Bone marrow (tissue), 2 donors: ENCODE measurements at regions not wholly inside any gene's neighbourhood (a gene's known extent, or its start where the extent isn't known, plus 50 kb on each side); places are given as distances from the start of the nearest gene placed in this dataset.
"Not testable (repeated sequence)": the region's sequence is repeated elsewhere in the genome, so short reads cannot be mapped to it uniquely, and the experiment has no call there.

Experiments used
- DNase-seq, 2 donors: peaks; one replicate each; lab custom pipeline; 2025; lab: John Stamatoyannopoulos, UW

DNA sequence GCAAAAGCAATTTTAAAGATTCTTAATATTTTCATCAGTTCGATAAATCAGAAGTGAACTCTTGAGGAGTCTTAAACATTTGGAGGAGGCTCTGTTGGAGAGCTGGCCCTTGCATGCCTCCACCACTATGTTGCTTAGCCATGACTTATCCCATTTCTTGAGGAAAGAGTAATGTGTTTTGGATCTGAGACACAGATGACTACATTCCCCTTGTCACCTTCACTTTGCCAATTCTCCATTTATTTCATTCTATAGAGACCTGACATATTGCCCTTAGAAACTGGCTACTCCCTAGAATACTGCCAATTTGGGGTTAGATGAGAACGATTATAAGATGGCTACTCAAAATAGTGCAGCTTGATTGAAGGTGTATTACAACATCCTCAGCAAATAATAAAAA lies 157.4 kb upstream of the TMEM260 start:
- DNase-seq = no peak

DNA sequence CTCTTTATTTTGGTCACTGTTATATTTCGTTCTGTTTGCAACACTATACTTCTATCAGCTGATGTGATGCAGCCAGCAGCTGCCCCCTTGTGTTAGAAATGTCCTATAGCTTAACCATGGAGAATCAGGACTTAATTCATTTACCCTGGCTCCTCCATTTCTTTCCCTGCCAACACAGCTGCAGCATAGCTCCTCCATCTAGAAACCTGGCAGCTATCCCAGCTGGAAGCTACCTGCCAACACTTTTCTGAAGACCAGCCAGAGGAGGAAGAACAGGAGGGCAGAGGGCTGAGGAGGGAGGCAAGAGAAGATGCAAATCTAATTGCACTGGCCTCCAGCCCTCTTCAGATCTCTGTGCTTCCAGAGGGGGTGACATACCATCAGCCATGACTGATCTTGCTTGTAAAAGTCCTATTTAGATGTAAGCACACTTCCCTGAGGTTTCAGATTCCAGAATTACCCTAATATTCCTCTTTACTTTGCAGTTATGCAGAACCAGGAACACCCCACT lies 156.8 kb upstream of the TMEM260 start:
- DNase-seq = peak in 1 of 2 donors; percentile 68

DNA sequence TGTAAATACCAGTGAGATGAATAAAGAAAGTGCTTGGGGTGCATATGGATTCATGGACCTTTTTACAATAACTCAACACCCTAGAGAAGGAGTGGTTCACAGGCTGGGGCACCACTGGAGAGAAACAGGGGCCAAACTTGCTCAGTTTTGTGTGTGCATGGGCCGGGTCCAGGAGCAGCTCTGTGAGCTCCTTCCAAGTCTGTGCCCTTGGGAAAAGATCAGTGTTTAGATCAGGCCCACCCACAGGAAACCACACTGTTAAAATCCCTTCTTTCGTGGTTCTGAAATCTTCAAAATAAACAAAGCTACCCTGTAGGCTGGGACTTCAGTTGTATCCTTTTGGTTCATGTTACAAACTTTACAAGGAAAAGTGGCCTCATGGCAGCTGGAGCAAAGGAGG lies 156.1 kb upstream of the TMEM260 start:
- DNase-seq = no peak

DNA sequence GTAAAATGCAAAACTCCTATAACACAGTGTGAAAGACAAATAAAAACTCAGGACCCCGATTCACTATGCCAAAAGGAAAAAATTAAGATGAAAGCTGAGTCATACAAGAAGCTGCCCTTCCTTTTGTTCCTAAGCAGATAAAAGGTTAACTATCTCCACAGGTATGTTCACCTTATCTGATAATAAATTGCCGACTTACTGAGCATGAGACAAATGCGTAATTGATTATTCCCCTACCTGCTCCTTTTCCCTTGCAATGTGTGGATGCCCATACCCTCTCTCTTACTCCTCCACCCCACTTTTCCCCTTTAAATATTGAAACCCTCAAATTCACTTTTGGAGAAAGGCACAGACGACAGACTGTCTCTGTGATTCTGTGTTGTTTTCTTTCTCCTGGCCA lies 148.6 kb upstream of the TMEM260 start:
- DNase-seq = no peak

DNA sequence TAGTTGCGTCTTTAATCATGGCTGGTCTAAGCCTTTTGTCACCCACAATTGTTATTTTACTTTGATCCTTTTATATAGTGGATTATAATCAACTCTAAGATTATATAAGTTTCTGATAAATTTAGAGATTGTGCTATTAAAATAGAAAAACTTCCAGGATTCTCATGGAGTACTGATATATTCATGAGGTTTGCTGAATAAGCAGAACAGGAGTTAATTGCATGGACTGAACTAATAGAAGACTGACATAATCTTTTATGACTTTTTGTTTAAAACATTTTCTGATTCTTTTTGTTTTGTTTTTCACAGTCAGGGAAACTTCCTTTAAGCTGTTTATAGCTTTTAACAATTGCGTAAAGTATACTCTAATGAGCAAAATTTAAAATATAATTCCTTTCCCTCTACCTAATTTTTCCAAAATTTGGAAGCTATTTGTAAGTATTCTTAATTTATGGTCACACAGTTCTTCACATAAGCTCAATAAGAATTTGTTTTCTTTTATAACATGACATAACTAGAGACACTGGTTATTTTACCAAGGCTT lies 129.9 kb upstream of the TMEM260 start:
- no peak for DNase-seq

DNA sequence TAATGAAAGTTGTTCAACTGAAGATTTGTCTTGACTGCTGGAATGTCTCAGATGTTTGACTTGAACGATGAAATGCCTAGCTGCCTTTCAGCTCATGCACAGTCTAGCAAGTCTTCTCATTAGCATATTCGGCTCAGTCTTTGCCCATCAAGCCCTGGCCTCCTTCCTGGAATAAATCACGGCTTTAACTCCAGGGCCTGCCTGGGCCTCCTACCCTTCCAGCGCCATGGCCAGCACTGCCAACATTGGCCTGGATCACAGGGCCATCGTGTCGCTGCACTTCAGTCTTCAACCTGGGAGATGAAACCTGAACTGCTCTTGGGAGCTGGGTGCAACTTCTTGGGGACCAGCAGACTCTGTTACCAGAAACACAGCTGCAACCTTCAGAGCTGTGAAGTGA lies 126.7 kb upstream of the TMEM260 start:
- DNase-seq = no peak

DNA sequence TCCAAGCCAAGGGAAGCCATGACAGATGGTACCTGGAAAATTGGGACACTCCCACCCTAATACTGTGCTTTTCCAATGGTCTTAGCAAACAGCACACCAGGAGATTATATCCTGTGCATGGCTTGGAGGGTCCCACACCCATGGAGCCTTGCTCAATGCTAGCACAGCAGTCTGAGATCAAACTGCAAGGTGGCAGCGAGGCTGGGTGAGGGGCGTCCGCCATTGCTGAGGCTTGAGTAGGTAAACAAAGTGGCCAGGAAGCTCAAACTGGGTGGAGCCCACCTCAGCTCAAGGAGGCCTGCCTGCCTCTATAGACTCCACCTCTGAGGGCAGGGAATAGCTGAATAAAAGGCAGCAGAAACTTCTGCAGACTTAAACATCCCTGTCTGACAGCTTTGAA lies 124.9 kb upstream of the TMEM260 start:
- DNase-seq = not testable (repeated sequence)

DNA sequence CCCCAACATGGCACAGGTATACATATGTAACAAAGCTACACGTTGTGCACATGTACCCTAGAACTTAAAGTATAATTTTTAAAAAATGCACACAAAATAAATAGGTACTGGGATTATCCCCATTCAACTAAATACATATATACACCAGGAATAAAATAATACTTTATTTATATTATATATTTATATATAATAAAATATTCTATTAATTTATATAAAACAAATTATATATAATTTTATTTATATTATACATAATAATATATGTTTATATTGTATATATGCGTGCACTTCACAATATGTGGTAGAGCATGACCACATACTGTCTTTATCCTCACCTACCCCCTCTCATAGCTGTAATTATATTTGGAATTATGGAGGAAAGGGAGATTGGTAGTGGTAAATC lies 119.1 kb upstream of the TMEM260 start:
- no peak for DNase-seq

DNA sequence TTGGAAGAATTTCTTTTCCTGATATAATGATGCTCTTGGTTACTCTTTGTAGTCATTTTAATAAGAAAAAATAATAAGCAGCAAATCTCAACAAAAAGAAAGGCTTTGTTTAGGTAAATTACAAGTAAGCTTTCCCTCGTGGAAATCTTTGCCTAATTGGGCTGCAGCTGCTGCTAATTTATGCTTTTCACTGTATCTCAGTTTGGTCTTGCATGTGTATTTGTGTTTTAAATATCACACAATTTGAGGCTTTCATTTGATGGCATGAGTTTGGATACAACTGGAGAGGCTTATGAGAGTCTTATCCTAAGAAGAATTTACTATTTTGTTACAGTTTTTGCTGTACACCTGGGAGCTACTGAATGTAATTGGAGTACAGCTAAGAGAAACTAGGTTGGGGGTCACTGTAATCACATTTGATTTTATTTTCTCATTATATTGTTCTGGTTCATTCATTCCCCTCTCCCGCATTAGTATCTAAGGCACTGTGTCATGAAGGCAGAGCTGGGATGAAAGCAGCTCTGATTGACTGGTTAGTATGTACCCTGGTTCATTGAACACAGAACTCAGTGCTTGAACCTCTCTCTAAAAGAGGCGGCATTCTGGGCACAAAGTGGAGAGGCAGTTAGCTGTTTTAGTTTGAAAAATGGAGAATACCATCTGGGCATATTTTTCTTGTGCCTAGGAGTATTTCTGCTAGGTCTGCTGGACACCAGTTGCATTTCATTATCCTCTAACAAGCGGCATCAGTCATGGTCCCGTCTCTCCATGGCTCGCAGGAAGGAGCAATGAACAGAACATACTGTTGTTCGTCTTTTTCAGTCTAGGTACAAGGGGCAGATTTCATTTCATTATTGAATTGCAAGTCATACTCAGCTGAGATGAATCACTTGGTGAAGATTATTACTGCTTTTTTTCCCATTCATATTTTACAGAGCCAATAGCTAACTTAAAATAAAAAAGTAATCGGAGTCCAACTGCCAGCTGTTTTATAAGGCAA lies 118.0 kb upstream of the TMEM260 start:
- no peak for DNase-seq

DNA sequence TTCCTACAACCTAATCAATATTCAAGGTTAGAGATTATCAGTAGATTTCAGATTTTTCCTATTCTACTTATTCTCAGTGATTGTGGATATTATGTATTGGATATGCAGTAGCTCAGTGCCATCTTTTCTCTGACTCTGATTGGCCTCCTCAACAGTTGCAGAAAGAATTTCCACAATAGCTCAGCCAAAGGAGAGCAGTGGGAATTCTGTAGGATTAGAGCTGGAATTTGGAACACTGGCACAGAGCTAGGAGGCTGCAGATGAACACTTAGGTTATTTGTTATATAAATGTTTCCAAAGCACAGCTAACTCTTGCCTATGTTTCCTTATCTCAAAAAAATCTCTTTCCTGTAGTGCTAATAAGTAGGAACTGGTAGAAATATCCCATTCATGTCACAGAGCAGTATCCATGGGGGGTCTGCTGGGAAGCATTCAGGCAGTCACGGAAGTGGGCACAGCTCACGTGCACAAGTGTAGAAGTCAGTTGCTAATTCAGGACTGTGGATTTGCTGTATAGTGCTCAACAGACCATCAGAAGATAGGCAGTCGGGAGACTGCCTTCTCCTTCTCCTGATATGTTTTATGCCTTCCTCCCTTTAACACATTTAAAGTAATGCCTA lies 116.2 kb upstream of the TMEM260 start:
- no peak for DNase-seq

DNA sequence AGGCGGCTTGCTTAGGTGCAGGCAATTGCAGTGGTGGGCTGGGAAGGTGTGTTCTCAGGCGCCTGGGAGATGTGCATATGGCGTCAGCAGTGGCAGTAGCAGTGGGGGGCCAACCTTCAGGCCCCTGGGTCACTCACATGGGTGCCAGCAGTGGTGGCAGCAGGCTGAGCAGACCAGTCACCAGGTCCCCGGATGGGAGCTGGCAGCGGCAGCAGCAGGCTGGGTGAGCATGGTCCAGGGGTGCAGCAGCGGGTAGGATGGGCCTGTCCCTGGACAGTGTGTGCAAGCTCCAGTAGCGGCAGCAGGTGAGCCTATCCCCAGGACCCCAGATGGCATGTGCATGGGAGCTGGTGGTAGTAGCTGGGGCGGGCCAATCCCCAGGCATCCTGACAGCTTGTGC lies 108.5 kb upstream of the TMEM260 start:
- no peak for DNase-seq

DNA sequence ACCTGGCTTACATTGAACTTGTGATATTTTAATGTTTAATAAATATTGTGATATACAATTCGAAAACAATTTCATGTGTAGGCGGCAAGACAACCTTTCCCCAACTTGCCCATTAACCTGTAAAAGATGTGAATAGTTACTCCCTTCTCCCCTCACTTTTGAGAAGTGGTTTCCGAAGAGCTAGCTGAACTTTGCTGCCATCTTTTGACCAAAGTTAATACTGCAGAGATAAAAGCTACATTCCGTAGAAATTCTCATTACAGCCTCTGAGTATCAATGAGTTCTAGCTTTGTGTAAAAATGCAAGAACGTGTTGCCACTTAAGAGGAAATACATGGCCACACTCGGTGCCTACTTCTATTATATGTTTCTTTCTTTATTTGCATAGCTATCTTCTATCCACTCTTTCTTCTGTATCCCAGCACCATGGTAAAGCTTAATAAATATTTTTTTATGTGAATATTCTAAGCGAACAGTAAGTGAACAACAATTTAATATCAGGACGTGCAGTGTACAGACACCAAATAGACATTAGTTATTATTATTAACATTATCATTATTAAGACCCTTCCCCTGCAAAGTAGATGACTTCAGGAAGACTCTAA lies 105.1 kb upstream of the TMEM260 start:
- DNase-seq = peak in 1 of 2 donors; percentile 32

DNA sequence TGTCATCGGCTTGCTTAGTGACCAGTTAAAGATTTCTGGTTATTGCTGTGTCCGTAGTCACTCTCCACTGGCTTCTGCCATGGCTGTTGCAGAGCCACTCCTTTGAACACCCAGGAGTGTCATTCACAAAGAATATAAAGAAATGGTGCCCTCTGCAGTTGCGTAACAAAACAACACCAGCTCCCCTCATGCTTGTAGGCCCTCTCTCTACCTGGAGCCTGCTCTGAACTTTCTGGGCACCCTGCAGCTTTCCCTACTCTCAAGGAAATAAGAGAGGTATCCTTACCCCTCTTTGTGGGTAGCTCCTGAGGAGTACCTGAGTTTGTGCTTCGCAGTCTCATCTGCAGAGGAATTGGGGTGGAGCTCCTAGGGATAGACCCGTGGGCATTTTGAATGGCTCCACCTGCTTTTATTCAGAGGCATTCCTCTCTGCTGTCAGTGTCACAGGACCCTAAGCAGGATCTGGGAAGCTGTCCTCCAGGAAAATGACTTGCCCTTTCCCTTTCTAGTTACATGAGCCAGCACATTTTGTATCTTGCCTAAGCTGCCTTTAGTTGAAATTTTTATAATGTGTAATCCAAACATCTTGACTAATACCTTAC lies 97.2 kb upstream of the TMEM260 start:
- DNase-seq = no peak

DNA sequence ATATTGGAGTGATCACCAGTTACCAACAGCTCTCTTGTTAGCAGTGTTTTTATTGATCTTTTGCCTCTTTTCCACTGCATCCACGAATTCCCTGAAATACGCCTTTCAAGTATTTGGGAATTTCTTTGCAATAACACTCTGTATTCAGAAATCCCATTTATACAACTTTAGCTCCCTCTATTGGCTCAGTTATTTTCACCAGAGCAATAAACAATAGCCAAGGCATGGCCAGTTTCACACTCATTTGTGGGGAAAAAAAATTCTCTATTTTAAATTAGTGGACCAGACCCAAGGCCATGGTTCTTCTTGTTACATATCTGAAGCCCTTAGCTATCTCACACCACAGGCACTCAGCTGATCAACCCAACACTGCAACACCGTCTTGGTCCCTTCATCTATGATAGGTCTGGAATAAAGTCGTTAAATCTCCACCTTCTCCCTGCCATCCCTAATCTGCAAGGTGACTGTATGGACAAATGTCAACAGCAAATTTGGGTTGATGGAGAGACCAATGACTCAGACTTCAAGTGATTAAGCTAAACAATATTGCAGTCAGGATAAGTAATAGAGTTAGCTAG lies 92.4 kb upstream of the TMEM260 start:
- no peak for DNase-seq

DNA sequence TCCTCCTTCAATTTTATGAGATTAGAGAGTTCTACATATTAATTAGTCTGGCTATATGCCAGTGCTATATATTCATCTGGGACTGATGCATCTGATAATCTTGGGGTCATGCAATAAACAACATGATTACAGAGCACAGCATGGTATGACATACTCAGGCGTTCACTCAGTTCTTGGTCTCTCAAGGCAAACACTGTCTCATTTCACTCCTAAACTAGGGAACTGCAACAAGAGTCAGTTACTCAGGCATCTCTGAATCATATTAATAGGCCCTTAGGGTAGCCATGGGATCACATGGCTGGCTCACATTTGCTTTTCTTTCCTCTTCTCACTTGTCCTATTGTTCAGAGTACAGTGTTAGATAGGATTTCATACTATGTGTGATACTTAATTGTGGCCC lies 91.8 kb upstream of the TMEM260 start:
- no peak for DNase-seq

DNA sequence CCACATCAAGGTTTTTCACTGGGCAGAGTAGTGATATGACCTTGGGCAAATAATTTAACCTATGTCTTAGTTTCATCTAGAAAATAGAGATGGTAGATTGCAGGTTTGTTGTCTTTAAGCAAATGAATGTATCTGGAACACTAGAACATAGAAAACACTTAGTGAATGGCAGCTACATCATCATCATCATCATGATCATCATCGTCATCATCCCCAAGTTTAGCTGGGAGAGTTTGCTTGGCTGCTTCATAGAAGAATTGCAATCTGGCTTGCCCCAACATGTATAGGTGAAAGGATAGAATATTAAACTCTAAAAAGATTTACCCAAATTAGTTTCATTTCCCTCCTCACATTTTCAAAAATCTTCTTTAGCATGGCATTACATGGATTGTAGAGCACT lies 91.3 kb upstream of the TMEM260 start:
- no peak for DNase-seq

DNA sequence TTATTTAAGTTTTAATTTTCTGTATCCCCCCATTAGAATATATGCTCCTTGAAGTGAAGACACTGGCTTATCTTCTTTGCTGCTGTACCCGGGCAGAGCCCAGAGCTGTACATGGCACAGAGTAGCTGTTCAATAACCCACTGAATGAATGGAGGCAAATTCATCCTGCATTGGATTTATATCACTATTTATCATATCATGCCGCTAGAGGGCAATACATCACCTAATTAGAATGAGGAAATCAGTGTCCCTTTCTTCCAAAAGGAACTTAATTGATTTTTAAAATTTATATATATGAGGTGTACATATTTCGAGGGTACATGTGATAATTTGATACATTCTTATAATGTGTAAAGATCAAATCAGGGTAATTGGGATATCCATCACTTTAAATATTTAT lies 89.2 kb upstream of the TMEM260 start:
- peak in 1 of 2 donors; percentile 32 for DNase-seq

DNA sequence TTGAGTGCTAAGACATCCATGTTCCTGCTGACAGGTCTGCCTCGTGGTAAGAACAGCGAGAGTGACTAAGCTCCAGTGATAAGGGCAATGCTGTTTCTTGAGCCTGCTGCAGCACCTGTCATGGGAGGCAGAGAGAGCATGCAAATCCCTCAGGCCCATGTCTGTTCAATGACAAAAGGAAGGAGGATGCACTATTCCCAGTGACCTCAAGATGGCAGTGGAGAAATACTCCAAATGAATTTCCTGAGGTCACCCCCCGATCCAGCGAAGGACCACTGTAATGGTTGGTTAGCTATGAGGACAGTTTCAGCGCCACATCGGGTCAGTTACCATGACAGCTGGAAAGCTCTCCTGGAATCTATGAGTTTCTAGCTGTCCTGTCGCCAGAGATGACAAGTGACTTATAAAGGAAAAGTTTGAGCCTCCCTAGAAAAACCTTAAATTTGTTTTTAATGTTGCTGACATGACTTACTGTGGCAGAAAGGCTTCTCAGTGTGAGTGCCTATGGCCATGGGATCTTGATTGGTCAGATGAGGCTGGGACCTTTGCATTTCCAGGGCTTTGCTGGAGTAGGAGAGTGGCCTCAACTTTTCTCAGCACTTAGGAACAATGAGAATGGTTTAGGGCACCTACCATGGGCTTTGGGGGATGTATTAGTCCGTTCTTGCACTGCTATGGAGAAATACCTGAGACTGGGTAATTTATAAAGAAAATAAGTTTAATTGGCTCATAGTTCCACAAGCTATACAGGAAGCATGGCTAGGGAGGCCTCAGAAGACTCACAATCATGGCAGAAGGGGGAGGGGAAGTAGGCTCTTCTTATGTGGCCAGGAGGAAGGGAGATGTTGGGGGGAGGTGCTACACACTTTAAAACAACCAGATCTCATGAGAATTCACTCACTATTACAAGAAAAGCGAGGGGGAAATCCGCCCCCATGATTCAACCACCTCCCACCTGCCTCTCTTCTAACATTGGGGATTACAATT lies 88.0 kb upstream of the TMEM260 start:
- DNase-seq = no peak

DNA sequence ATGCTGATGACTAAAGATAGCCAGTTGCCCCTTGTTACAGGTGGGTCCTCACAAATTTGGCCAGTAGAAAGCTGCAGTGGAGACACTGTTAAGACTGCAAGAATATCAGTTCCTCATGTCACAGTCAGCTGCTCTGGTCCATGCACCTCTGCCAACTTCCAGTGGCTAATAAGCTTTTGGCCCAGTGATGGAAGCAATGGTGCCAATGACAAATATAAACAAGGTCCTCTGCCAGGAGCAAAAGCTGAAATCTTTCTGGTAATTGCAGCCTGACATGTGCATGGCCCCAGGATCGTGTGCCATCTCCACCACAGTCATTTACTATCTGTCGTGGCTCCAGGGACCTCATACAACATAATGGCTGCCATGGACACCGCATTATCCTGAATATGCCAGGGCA lies 85.4 kb upstream of the TMEM260 start:
- DNase-seq = no peak

DNA sequence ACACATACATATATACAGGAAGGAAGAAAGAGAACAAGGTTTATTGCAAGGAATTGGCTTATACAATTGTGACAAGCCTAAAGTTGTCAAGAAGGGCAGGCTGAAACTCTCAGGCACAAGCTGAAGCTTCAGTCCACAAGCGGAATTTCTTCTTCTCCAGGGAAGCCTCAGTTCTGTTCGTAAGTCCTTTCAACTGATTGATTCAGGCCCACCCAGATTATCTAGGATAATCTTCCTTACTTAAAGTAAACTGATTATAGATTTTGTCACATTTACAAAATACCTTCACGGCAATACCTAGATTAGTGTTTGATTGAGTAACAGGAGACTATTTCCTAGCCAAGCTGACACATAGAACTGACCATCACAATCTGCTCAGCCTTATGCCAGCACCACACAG lies 81.5 kb upstream of the TMEM260 start:
- no peak for DNase-seq
